ENCODE measurements at regions not wholly inside any gene's neighbourhood (a gene's known extent, or its start where the extent isn't known, plus 50 kb on each side); places are given as distances from the start of the nearest gene placed in this dataset.

DNA sequence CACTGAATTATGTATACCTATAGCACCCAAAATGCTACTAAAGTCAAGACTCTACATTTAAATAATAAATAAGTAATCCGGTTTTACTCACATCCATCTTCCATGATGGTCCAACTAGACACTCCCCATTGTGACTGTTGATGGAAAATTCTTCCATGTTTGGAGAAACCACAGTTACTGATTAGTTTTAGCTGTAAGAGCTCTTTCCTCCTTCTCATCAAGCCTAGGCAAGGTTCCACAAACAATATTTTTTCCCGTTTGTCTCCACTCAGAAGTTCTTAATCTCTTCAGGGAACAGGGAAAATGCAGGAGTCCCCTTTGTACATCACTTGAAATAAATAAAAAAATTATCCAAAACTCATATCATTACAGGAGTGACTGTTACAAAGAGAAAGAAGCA is 70.7 kb upstream of the EDNRB start:
- no peaks in the 10 kb centered on the region for H3K36me3 Mint-ChIP-seq (ENCODE audit: unreplicated experiment)

DNA sequence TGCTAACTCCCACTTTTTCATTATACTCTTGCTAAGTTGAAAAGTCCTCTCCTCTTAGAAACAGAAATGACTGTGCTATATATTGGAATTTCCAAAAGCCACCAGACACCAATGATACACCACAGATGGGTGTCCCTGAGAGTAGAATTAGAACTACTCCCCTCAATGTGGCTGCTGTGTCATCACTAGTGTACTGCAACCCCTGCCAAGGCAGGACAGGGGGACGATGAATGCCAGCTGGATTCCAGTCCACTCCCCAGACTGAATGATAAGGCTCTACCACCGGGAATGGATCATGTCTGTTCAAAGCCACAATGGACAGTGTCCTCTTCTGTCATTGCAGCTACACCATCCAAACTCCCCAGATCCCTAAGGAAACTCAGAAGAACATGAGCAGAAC is 69.7 kb upstream of the EDNRB start:
- Mint-ChIP-seq H3K27ac (ENCODE audit: unreplicated experiment) (no peak overlapping the region), H3K27me3 (ENCODE audit: unreplicated experiment) (peaks cover 3% of the 10 kb centered on the region), H3K36me3 (ENCODE audit: unreplicated experiment) (no peaks in the 10 kb centered on the region), H3K9me3 (ENCODE audit: unreplicated experiment) (no peaks in the 10 kb centered on the region), H3K4me1 (ENCODE audit: unreplicated experiment) (peaks cover 6% of the 10 kb centered on the region), H3K4me3 (ENCODE audit: unreplicated experiment) (no peak overlapping the region)
- TF ChIP-seq, protein P1, sequence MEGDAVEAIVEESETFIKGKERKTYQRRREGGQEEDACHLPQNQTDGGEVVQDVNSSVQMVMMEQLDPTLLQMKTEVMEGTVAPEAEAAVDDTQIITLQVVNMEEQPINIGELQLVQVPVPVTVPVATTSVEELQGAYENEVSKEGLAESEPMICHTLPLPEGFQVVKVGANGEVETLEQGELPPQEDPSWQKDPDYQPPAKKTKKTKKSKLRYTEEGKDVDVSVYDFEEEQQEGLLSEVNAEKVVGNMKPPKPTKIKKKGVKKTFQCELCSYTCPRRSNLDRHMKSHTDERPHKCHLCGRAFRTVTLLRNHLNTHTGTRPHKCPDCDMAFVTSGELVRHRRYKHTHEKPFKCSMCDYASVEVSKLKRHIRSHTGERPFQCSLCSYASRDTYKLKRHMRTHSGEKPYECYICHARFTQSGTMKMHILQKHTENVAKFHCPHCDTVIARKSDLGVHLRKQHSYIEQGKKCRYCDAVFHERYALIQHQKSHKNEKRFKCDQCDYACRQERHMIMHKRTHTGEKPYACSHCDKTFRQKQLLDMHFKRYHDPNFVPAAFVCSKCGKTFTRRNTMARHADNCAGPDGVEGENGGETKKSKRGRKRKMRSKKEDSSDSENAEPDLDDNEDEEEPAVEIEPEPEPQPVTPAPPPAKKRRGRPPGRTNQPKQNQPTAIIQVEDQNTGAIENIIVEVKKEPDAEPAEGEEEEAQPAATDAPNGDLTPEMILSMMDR (IDR thresholded peaks at IDR 0.05): no peak
- DNase-seq (ENCODE audit: extremely low spot score, unreplicated experiment): no peak

More for the DNA sequence above, 70.7 kb upstream of the EDNRB start:
- peaks cover 3% of the 10 kb centered on the region for H3K27me3 Mint-ChIP-seq (ENCODE audit: unreplicated experiment)
- H3K27ac Mint-ChIP-seq (ENCODE audit: unreplicated experiment): no peak overlapping the region
- peaks cover 6% of the 10 kb centered on the region for H3K4me1 Mint-ChIP-seq (ENCODE audit: unreplicated experiment)
- H3K4me3 Mint-ChIP-seq (ENCODE audit: unreplicated experiment): no peak overlapping the region
- no peak for DNase-seq (ENCODE audit: extremely low spot score, unreplicated experiment)
- TF ChIP-seq, protein P1 (IDR thresholded peaks at IDR 0.05): no peak
- H3K9me3 Mint-ChIP-seq (ENCODE audit: unreplicated experiment): no peaks in the 10 kb centered on the region

DNA sequence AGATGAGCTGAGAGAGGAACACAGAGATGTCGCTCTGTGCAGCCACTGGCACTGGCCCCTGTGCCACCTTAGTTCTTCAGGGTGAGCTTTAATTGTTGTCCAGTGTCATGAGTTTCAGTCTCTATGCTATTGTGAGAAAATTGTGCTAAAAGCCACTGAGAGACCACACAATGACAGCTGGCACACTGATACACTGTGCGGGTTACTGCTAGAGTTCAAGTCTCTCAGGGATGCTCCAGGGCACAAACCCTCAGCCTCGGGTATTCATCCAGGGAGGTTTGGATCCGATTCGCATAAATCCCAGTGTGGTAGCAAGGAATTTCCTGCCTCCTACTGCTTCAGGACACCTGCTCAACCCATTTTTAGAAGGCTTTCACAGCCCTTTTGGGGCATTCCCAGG is 68.1 kb upstream of the EDNRB start:
- no peak overlapping the region for H3K4me3 Mint-ChIP-seq (ENCODE audit: unreplicated experiment)
- H3K27ac Mint-ChIP-seq (ENCODE audit: unreplicated experiment): no peak overlapping the region
- peaks cover 3% of the 10 kb centered on the region for H3K27me3 Mint-ChIP-seq (ENCODE audit: unreplicated experiment)
- DNase-seq (ENCODE audit: extremely low spot score, unreplicated experiment): no peak
- H3K36me3 Mint-ChIP-seq (ENCODE audit: unreplicated experiment): no peaks in the 10 kb centered on the region
- peaks cover 1% of the 10 kb centered on the region for H3K4me1 Mint-ChIP-seq (ENCODE audit: unreplicated experiment)
- no peaks in the 10 kb centered on the region for H3K9me3 Mint-ChIP-seq (ENCODE audit: unreplicated experiment)
- TF ChIP-seq, protein P1 (IDR thresholded peaks at IDR 0.05): no peak

DNA sequence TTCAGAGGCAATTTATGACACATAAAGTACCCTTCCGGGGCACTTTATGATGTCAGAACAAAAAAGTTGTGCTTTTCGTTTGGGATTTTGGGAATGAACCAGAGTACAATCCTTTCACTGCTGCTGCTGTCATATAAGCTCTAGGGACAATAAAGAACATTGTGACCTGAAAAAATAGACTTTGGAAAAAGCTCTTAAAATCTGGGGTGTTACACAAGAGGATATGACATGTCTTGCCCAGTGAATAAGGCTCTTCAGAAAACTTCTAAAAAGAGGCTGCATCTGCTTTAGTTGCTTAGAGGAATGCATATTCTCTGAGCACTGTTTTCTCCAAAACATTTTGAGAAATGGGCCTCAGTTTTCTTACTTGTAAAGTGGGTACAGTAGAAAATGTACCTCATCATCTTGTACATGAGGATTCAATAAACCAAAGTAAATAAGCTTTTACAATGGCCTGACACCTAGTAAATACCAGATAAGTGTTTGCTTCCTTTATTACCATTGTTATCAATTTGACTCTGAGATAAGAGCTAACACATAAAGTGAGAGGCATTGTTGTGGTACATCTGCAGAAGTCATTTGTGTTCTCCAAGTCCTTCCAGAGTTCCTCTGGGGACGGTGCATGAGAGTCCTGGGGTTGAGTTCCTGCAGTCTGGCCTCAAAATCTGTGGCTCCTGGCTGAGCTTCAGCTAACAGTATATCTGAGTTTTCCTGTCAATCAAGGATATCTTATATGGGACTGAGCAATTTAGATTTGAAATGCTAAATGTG is 67.4 kb upstream of the EDNRB start:
- Mint-ChIP-seq H3K27ac (ENCODE audit: unreplicated experiment) (no peak overlapping the region), H3K4me1 (ENCODE audit: unreplicated experiment) (peaks cover 8% of the 10 kb centered on the region), H3K4me3 (ENCODE audit: unreplicated experiment) (no peak overlapping the region), H3K9me3 (ENCODE audit: unreplicated experiment) (no peaks in the 10 kb centered on the region), H3K36me3 (ENCODE audit: unreplicated experiment) (no peaks in the 10 kb centered on the region), H3K27me3 (ENCODE audit: unreplicated experiment) (peaks cover 3% of the 10 kb centered on the region)
- TF ChIP-seq, protein P1 (IDR thresholded peaks at IDR 0.05): no peak
- DNase-seq (ENCODE audit: extremely low spot score, unreplicated experiment): no peak

DNA sequence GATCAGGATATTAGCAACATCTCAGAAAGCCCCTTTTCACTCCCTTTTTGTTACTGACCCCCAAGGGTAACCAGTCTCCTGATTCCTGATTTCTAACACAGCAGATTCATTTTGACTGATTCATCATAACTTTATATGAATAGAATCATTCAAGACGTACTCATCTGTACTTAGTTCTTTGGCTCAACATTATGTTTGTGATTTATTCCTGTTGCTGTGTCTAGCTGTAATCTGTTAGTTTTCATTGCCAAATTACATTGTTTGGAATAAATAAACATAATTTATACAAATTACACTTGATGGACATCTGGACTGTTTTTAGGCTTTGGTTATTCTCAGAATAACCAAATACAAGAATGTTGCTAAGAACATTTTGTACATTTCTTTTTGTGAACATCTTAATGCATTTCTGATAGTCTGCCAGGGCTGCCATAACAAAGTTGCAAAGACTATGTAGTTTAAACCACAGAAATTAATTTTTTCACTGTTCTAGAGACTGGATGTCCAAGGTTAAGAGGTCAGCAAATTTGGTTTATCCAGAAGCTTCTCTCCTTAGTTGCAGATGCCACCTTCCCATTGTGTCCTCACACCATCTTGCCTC is 62.8 kb upstream of the EDNRB start:
- H3K36me3 Mint-ChIP-seq (ENCODE audit: unreplicated experiment): no peaks in the 10 kb centered on the region
- no peak for DNase-seq (ENCODE audit: extremely low spot score, unreplicated experiment)
- H3K9me3 Mint-ChIP-seq (ENCODE audit: unreplicated experiment): peaks cover 7% of the 10 kb centered on the region
- H3K4me1 Mint-ChIP-seq (ENCODE audit: unreplicated experiment): peaks cover 19% of the 10 kb centered on the region
- TF ChIP-seq, protein P1 (IDR thresholded peaks at IDR 0.05): no peak
- H3K4me3 Mint-ChIP-seq (ENCODE audit: unreplicated experiment): no peak overlapping the region
- no peaks in the 10 kb centered on the region for H3K27me3 Mint-ChIP-seq (ENCODE audit: unreplicated experiment)
- H3K27ac Mint-ChIP-seq (ENCODE audit: unreplicated experiment): peak overlapping the region; percentile 19
